NCI-H146 treated with DMSO at 0.1 percent for 48 hours (cell line): ENCODE measurements at regions not wholly inside any gene's neighbourhood (a gene's known extent, or its start where the extent isn't known, plus 50 kb on each side); places are given as distances from the start of the nearest gene placed in this dataset.
"Not testable (repeated sequence)": the region's sequence is repeated elsewhere in the genome, so short reads cannot be mapped to it uniquely, and the experiment has no call there.

Source experiments
- DNase-seq: peaks from one replicate; lab custom pipeline; 2025; ENCODE audit not compliant: unreplicated experiment; lab: John Stamatoyannopoulos, UW

- DNase-seq = not testable (repeated sequence)
These were observed 162.9 kb upstream of the PRKX start for GRCh38 chrX:3876393-3876792.

- not testable (repeated sequence) for DNase-seq
These were observed 162.2 kb upstream of the PRKX start for GRCh38 chrX:3875638-3876037.

- DNase-seq = not testable (repeated sequence)
These were observed 158.9 kb upstream of the PRKX start for GRCh38 chrX:3872226-3872879.

GRCh38 chrX:3867067-3867831 lies 153.8 kb upstream of the PRKX start:
- DNase-seq = not testable (repeated sequence)

- not testable (repeated sequence) for DNase-seq
These were observed 144.9 kb upstream of the PRKX start for GRCh38 chrX:3858332-3858731.

GRCh38 chrX:3843522-3844145 lies 130.2 kb upstream of the PRKX start:
- not testable (repeated sequence) for DNase-seq

GRCh38 chrX:3842822-3843521 lies 129.5 kb upstream of the PRKX start:
- DNase-seq = not testable (repeated sequence)

GRCh38 chrX:3838754-3839153 lies 125.3 kb upstream of the PRKX start:
- DNase-seq = not testable (repeated sequence)

GRCh38 chrX:3837958-3838643 lies 124.7 kb upstream of the PRKX start:
- DNase-seq = not testable (repeated sequence)

GRCh38 chrX:3837211-3837610 lies 123.8 kb upstream of the PRKX start:
- DNase-seq = not testable (repeated sequence)

GRCh38 chrX:3833761-3834542 lies 120.5 kb upstream of the PRKX start:
- DNase-seq = not testable (repeated sequence)

- not testable (repeated sequence) for DNase-seq
These were observed 116.6 kb upstream of the PRKX start for GRCh38 chrX:3830020-3830419.

- not testable (repeated sequence) for DNase-seq
These were observed 115.6 kb upstream of the PRKX start for GRCh38 chrX:3829041-3829531.

- not testable (repeated sequence) for DNase-seq
These were observed 115.1 kb upstream of the PRKX start for GRCh38 chrX:3828378-3829040.

- not testable (repeated sequence) for DNase-seq
These were observed 110.6 kb upstream of the PRKX start for GRCh38 chrX:3824008-3824407.

- no peak for DNase-seq
These were observed 106.7 kb upstream of the PRKX start for GRCh38 chrX:3820167-3820566.

- not testable (repeated sequence) for DNase-seq
These were observed 104.0 kb upstream of the PRKX start for GRCh38 chrX:3817480-3817879.

GRCh38 chrX:3815896-3816664 lies 102.6 kb upstream of the PRKX start:
- peak; percentile 42 for DNase-seq
